Endothelial cell (in vitro differentiated cells): ENCODE measurements at regions not wholly inside any gene's neighbourhood (a gene's known extent, or its start where the extent isn't known, plus 50 kb on each side); places are given as distances from the start of the nearest gene placed in this dataset.
"Not testable (repeated sequence)": the region's sequence is repeated elsewhere in the genome, so short reads cannot be mapped to it uniquely, and the experiment has no call there.

Experiments
- DNase-seq: peaks from one replicate; pipeline ENCODE4 v3.0.0; 2021; ENCODE audit warnings: low spot score
- H3K27ac Mint-ChIP-seq: one replicate; pipeline ENCODE4 v1.8.0; 2021; ENCODE audit warnings: mixed read lengths, inconsistent platforms; ENCODE audit not compliant: unreplicated experiment
- H3K27me3 Mint-ChIP-seq: one replicate; pipeline ENCODE4 v1.8.0; 2021; ENCODE audit warnings: mild to moderate bottlenecking, moderate library complexity, mixed read lengths, inconsistent platforms; ENCODE audit not compliant: unreplicated experiment
- H3K36me3 Mint-ChIP-seq: one replicate; pipeline ENCODE4 v1.8.0; 2021; ENCODE audit warnings: mild to moderate bottlenecking, low read depth, mixed read lengths, inconsistent platforms; ENCODE audit not compliant: unreplicated experiment
- H3K4me1 Mint-ChIP-seq: one replicate; pipeline ENCODE4 v1.8.0; 2021; ENCODE audit warnings: mild to moderate bottlenecking, mixed read lengths, inconsistent platforms; ENCODE audit not compliant: unreplicated experiment
- H3K4me3 Mint-ChIP-seq: one replicate; pipeline ENCODE4 v1.8.0; 2021; ENCODE audit warnings: mild to moderate bottlenecking, mixed read lengths, inconsistent platforms; ENCODE audit not compliant: unreplicated experiment
- H3K9me3 Mint-ChIP-seq: one replicate; pipeline ENCODE4 v1.8.0; 2021; ENCODE audit warnings: mixed read lengths, inconsistent platforms; ENCODE audit not compliant: unreplicated experiment
- TF ChIP-seq, protein P1 (sequence below): fragments of 200-600 bp; sonication (generic); IDR thresholded peaks from one replicate; pipeline ENCODE4 v1.5.0; 2021; ENCODE audit warnings: antibody characterized with exemption; ENCODE audit not compliant: unreplicated experiment

DNA sequence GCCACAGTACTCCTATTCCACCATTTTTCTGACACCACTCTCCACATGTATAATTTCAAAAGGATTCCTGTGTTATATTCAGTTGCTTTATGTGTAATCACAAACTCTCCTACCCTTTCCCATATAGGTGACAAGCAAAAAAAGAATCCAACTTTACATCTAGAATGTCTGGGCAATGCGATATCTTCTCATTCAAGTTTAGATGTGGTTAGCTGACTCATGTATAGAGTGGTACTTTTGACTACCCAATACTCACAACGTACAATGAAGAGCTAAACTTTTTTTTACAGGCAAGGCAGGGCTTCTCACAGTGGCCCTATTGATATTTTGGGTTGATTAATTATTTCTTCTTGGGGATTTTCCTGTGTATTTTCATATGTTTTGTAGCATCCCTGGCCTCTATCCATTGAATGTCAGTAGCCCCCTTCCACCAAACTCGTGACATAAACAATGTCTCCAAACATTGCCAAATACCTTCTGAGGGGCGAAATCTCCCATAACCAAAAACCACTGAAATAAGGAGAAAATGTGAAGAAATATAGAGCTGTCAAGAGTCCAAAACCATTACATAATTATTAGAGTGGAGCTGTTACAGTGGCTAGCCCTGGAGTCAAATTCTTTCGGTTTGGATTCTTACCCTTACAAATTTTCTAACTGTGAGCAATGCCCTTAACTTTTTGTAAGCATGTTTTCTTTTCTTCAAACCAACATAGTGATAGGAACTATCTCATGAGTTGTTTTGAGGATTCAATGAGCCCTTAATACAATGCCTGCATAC, 342.6 kb downstream of the NSUN3 start:
- no peaks in the 10 kb centered on the region for H3K4me1 Mint-ChIP-seq
- H3K4me3 Mint-ChIP-seq: no peak overlapping the region
- no peaks in the 10 kb centered on the region for H3K36me3 Mint-ChIP-seq
- no peaks in the 10 kb centered on the region for H3K9me3 Mint-ChIP-seq
- H3K27me3 Mint-ChIP-seq: no peaks in the 10 kb centered on the region
- no peak for DNase-seq
- no peak overlapping the region for H3K27ac Mint-ChIP-seq
- TF ChIP-seq, protein P1, sequence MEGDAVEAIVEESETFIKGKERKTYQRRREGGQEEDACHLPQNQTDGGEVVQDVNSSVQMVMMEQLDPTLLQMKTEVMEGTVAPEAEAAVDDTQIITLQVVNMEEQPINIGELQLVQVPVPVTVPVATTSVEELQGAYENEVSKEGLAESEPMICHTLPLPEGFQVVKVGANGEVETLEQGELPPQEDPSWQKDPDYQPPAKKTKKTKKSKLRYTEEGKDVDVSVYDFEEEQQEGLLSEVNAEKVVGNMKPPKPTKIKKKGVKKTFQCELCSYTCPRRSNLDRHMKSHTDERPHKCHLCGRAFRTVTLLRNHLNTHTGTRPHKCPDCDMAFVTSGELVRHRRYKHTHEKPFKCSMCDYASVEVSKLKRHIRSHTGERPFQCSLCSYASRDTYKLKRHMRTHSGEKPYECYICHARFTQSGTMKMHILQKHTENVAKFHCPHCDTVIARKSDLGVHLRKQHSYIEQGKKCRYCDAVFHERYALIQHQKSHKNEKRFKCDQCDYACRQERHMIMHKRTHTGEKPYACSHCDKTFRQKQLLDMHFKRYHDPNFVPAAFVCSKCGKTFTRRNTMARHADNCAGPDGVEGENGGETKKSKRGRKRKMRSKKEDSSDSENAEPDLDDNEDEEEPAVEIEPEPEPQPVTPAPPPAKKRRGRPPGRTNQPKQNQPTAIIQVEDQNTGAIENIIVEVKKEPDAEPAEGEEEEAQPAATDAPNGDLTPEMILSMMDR: no peak

DNA sequence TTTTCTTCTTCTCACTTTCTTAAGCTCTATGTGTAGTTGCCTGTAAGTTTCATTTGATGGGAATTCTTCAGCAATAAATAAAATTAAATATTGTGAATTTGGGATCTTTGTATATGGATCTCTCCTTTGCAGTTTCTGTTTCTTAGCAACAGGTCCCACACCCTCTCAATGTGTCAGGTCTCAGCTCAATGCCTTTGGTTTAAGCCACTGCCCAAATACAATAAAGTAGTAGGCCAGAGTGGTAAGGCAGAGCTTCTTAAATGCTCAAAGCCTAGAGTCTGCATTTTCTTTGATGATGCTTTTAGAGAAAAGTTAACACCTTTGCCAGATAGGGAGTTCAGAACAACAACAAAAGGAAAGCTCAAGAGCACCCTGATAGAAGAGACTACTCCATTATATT, 343.7 kb downstream of the NSUN3 start:
- DNase-seq: no peak
- H3K9me3 Mint-ChIP-seq: no peaks in the 10 kb centered on the region
- TF ChIP-seq, protein P1: no peak
- H3K4me3 Mint-ChIP-seq: no peak overlapping the region
- H3K36me3 Mint-ChIP-seq: no peaks in the 10 kb centered on the region
- no peaks in the 10 kb centered on the region for H3K27me3 Mint-ChIP-seq
- H3K27ac Mint-ChIP-seq: no peak overlapping the region
- no peaks in the 10 kb centered on the region for H3K4me1 Mint-ChIP-seq

DNA sequence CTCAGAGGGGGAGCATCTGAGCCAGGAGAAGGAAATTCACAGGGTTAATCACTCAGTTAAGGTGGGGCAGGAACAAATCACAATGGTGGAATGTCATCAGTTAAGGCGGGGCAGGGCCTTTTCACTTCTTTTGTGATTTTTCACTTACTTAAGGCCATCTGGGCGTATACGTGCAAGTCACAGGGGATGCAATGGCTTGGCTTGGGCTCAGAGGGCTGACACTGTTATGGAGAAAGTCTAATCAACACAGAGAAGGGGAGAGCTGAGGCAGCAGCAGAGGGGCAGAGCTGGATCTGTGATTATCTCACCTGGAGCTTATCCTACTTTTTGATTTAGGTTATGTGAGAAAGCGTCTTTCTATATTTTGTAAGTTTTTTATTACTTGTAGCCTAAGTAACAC, 350.1 kb downstream of the NSUN3 start:
- not testable (repeated sequence) for H3K36me3 Mint-ChIP-seq, H3K27me3 Mint-ChIP-seq, H3K4me3 Mint-ChIP-seq, DNase-seq, H3K4me1 Mint-ChIP-seq, H3K9me3 Mint-ChIP-seq
- peak overlapping the region; percentile 3 for H3K27ac Mint-ChIP-seq

DNA sequence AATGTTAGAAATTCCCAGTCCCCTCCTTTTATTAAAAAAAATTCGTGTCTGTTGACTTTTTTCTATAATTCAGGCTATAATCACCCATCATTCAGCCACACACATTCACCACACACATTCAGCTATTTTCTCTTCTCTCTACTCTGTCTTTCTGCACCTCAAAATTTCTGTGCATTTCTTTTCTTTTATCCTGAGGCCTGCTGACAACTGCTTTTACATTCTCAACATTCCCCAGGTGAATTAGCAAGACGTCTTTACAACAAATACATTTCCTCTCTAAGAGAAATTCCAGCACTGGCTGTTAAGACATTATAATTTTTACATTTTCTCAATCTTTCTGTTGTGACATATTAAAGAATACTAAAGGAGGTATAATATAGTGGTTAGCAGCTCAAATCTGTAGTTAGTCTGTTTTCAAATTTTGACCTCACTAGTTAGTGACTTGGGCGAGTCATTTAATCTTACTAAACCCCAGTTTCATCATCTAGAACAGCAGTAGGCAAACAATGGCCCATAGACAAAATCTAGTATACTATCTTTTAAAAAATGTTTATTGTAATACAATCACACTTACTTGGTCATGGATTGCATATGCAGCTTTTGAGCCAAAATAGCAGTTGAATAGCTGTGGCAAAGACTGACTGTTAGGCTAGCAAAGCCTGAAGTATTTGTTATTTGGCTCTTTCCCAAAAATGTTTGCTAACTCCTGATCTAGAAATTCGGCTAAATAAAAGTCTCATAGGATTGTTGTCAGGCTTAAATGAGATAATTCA, 350.7 kb downstream of the NSUN3 start:
- Mint-ChIP-seq H3K36me3 (no peaks in the 10 kb centered on the region), H3K27me3 (peaks cover 2% of the 10 kb centered on the region), H3K4me1 (peaks cover 7% of the 10 kb centered on the region), H3K9me3 (no peaks in the 10 kb centered on the region), H3K4me3 (no peak overlapping the region), H3K27ac (no peak overlapping the region)
- DNase-seq: no peak
- TF ChIP-seq, protein P1: no peak

DNA sequence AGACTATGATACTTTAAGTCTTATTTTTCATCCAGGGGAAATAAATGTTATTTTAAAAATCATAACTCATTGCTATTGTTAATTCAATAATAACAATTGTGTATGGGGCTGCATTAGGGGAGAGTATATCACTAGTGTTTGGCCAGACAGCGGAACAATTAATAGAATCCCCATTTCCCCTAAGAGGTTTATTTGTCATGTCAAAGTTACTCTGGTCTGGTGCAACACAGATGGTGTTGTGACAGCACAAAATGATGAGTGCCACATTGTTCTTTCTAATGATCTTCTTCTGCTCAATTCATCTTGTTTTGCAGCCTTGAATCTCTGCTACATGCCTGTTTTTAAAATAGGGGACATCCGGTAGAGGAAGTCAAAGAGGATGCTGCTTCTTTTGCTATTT, 351.6 kb downstream of the NSUN3 start:
- no peak for DNase-seq
- Mint-ChIP-seq H3K4me1 (peaks cover 7% of the 10 kb centered on the region), H3K9me3 (no peaks in the 10 kb centered on the region), H3K27ac (no peak overlapping the region), H3K36me3 (no peaks in the 10 kb centered on the region), H3K27me3 (peaks cover 3% of the 10 kb centered on the region), H3K4me3 (no peak overlapping the region)
- TF ChIP-seq, protein P1: no peak
